Chondrocyte (in vitro differentiated cells): ENCODE measurements at regions not wholly inside any gene's neighbourhood (a gene's known extent, or its start where the extent isn't known, plus 50 kb on each side); places are given as distances from the start of the nearest gene placed in this dataset.

Experiments
- DNase-seq: peaks from one replicate; pipeline ENCODE4 v3.0.0; 2021; ENCODE audit warnings: mixed read lengths, low spot score
- H3K27ac Mint-ChIP-seq: one replicate; pipeline ENCODE4 v1.8.0; 2021; ENCODE audit warnings: mild to moderate bottlenecking, moderate library complexity, mixed read lengths; ENCODE audit not compliant: unreplicated experiment
- H3K27me3 Mint-ChIP-seq: 2 replicates; pipeline ENCODE4 v1.8.0; 2021; ENCODE audit warnings: low read depth, mixed read lengths
- H3K36me3 Mint-ChIP-seq: 2 replicates; pipeline ENCODE4 v1.8.0; 2021; ENCODE audit warnings: low read depth, mixed read lengths
- H3K4me1 Mint-ChIP-seq: 2 replicates; pipeline ENCODE4 v1.8.0; 2021; ENCODE audit warnings: low read depth, mild to moderate bottlenecking, mixed read lengths
- H3K4me3 Mint-ChIP-seq: one replicate; pipeline ENCODE4 v1.8.0; 2021; ENCODE audit warnings: mild to moderate bottlenecking, moderate library complexity, mixed read lengths; ENCODE audit not compliant: unreplicated experiment
- H3K9me3 Mint-ChIP-seq: 2 replicates; pipeline ENCODE4 v1.8.0; 2021; ENCODE audit warnings: low read depth, mixed read lengths
- TF ChIP-seq, protein P1 (sequence below): fragments of 200-600 bp; sonication (generic); IDR thresholded peaks from 2 replicates; pipeline ENCODE4 v1.5.0; 2021; ENCODE audit warnings: antibody characterized with exemption, mild to moderate bottlenecking, moderate library complexity

DNA sequence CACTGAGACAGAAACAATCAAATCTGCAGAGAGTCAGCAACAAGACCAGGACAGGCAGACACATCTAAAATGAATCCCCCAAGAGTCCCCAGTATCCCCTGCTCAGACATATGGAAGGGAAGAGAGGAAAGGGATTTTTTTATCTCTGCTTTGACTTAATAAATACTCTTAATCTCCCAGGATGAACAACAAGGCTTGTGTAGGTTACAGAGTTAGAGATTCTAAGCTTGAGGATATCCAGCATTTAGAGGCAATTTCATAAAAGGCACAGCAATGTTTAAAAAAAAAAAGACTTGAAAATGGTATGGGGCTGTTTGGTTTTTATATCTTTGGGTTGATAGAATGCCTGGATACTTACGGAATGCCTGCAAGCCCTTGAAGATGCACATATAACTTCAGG is 199.9 kb downstream of the ARL4C start:
- no peaks in the 10 kb centered on the region for H3K36me3 Mint-ChIP-seq
- no peak overlapping the region for H3K4me3 Mint-ChIP-seq
- no peak for DNase-seq
- no peaks in the 10 kb centered on the region for H3K27me3 Mint-ChIP-seq
- no peak overlapping the region for H3K27ac Mint-ChIP-seq
- TF ChIP-seq, protein P1, sequence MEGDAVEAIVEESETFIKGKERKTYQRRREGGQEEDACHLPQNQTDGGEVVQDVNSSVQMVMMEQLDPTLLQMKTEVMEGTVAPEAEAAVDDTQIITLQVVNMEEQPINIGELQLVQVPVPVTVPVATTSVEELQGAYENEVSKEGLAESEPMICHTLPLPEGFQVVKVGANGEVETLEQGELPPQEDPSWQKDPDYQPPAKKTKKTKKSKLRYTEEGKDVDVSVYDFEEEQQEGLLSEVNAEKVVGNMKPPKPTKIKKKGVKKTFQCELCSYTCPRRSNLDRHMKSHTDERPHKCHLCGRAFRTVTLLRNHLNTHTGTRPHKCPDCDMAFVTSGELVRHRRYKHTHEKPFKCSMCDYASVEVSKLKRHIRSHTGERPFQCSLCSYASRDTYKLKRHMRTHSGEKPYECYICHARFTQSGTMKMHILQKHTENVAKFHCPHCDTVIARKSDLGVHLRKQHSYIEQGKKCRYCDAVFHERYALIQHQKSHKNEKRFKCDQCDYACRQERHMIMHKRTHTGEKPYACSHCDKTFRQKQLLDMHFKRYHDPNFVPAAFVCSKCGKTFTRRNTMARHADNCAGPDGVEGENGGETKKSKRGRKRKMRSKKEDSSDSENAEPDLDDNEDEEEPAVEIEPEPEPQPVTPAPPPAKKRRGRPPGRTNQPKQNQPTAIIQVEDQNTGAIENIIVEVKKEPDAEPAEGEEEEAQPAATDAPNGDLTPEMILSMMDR = no peak
- peaks cover 7% of the 10 kb centered on the region for H3K4me1 Mint-ChIP-seq
- H3K9me3 Mint-ChIP-seq = no peaks in the 10 kb centered on the region

DNA sequence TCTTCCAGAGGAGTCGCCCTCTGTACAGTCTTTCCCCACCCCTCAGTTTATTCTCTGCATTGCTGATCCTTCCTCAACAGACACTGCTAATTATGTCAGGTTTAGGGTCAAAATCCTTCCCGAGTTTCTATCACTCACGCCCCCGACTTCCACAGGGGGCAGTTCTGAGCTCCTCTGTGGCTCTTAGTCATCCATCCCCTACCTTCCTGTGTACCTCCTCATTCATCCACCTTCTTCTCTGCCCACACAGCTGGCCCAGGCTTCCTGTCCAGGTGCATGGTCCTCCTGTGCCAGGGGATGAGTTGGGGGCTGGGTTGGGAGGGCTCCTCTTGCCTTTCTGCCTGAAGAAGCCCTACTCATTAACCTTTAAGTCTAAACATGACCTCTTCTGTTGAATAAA is 202.9 kb downstream of the ARL4C start:
- DNase-seq = no peak
- Mint-ChIP-seq H3K4me1 (peaks cover 32% of the 10 kb centered on the region), H3K9me3 (no peaks in the 10 kb centered on the region), H3K27ac (no peak overlapping the region), H3K36me3 (no peaks in the 10 kb centered on the region), H3K4me3 (no peak overlapping the region), H3K27me3 (no peaks in the 10 kb centered on the region)
- TF ChIP-seq, protein P1 = peak; percentile 29

DNA sequence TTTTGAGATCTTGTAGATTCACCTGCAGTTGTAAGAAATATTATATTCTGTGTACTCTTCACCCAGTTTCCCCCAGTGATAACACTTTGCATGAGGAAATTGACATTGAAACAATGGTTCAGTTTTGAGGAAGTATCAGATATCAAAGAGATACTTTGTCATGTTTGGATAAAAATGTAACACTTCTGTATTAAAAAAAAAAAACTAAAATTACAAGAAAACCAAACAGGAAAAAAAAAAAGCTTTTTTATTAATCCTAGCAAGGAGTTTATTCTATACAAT is 204.0 kb downstream of the ARL4C start:
- Mint-ChIP-seq H3K27ac (no peak overlapping the region), H3K9me3 (no peaks in the 10 kb centered on the region), H3K4me3 (no peak overlapping the region), H3K36me3 (no peaks in the 10 kb centered on the region), H3K4me1 (peaks cover 37% of the 10 kb centered on the region), H3K27me3 (no peaks in the 10 kb centered on the region)
- no peak for DNase-seq
- TF ChIP-seq, protein P1 = no peak

DNA sequence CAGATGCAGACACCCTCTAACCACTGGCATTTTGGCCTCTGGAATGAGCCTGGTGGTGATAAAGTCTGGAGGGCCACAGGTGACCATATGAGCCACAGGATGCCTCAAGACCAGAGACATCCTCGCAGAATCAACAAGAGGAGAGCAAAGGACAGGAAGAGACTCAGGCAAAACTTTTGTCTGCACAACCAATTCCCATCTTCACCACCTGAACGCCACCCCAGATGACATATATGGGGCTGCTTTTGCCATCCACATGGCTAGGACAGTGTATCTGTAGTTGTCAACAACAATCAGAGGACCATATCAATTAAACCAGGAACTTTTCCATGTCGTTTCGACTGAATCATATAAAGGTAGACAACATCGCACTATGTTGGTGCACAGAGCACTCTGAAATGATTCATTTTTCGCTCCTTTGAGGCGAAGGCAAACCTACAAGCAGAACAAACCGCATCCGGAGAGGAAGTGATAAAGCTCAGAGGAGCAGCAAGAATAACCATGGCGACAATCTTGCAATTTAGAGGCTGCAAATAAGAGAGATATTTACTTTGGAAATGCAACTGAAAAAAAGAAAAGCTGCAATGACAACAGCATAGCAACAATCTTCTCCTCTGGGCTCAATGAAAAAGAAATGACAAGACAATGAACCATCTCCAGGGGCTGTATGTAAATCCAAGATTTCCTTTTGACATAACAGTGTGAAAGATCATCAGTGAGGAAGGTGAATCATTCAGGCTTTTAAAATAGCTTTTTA is 204.5 kb downstream of the ARL4C start:
- Mint-ChIP-seq H3K4me3 (no peak overlapping the region), H3K27ac (no peak overlapping the region), H3K36me3 (no peaks in the 10 kb centered on the region), H3K4me1 (peaks cover 37% of the 10 kb centered on the region), H3K9me3 (no peaks in the 10 kb centered on the region), H3K27me3 (no peaks in the 10 kb centered on the region)
- no peak for DNase-seq
- TF ChIP-seq, protein P1 = no peak

DNA sequence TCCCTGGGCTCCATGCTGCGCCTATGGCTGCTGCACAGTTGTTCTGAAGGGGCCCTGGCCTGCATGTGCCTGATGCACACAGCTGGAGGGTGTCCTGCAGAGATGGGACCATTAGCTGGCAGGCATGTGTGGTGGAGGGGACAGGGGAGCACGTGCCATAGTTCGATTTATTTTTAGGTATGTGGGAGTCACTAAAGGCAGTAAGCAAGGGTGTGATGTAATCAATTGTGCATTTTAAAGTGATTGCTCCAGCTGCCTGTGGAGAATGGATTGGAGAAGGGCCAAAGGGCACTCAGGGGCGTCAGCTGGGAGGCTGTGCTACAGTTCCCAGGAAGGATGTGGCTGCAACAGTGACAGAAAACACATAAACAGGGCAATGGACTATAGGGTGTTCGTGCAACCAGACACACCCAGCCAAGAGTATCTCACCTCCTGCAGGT is 205.1 kb downstream of the ARL4C start:
- peak overlapping the region; percentile 29 for H3K27ac Mint-ChIP-seq
- TF ChIP-seq, protein P1 = no peak

More for the DNA sequence above, 205.1 kb downstream of the ARL4C start:
- Mint-ChIP-seq H3K36me3 (no peaks in the 10 kb centered on the region), H3K4me1 (peaks cover 42% of the 10 kb centered on the region), H3K9me3 (no peaks in the 10 kb centered on the region), H3K4me3 (no peak overlapping the region), H3K27me3 (no peaks in the 10 kb centered on the region)
- DNase-seq = no peak
